ENCODE measurements at regions not wholly inside any gene's neighbourhood (a gene's known extent, or its start where the extent isn't known, plus 50 kb on each side); places are given as distances from the start of the nearest gene placed in this dataset.

DNA sequence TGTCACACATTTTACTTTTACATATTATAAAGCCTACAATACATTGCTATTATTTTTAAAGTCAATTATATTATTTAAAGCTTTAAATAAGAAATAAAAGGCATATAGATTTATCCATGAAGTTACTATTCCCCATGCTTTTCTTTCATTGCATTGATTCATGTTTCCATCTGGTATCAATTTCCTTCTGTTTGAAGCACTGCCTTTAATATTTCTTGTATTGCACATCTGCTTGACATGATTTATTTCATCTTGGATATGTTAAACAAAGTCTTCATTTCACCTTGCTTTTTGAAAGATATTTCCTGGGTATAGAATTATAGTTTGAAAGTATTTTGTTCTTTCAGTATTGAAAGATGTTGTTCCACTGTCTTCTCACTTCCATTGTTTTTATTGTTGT lies 174.3 kb upstream of the MBNL1 start:
- TF ChIP-seq RAD21 (IDR thresholded peaks at IDR 0.05) (no peak), EGR1 (IDR thresholded peaks at IDR 0.05; ENCODE audit: low read depth in 2 of 2) (no peak)
- TF ChIP-seq, protein P1, sequence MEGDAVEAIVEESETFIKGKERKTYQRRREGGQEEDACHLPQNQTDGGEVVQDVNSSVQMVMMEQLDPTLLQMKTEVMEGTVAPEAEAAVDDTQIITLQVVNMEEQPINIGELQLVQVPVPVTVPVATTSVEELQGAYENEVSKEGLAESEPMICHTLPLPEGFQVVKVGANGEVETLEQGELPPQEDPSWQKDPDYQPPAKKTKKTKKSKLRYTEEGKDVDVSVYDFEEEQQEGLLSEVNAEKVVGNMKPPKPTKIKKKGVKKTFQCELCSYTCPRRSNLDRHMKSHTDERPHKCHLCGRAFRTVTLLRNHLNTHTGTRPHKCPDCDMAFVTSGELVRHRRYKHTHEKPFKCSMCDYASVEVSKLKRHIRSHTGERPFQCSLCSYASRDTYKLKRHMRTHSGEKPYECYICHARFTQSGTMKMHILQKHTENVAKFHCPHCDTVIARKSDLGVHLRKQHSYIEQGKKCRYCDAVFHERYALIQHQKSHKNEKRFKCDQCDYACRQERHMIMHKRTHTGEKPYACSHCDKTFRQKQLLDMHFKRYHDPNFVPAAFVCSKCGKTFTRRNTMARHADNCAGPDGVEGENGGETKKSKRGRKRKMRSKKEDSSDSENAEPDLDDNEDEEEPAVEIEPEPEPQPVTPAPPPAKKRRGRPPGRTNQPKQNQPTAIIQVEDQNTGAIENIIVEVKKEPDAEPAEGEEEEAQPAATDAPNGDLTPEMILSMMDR (IDR thresholded peaks at IDR 0.05; ENCODE audit: low read depth, low read length, missing input control) = no peak
- TF ChIP-seq, protein P2, sequence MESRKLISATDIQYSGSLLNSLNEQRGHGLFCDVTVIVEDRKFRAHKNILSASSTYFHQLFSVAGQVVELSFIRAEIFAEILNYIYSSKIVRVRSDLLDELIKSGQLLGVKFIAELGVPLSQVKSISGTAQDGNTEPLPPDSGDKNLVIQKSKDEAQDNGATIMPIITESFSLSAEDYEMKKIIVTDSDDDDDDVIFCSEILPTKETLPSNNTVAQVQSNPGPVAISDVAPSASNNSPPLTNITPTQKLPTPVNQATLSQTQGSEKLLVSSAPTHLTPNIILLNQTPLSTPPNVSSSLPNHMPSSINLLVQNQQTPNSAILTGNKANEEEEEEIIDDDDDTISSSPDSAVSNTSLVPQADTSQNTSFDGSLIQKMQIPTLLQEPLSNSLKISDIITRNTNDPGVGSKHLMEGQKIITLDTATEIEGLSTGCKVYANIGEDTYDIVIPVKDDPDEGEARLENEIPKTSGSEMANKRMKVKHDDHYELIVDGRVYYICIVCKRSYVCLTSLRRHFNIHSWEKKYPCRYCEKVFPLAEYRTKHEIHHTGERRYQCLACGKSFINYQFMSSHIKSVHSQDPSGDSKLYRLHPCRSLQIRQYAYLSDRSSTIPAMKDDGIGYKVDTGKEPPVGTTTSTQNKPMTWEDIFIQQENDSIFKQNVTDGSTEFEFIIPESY (IDR thresholded peaks at IDR 0.05) = no peak
- TF ChIP-seq, protein P3, sequence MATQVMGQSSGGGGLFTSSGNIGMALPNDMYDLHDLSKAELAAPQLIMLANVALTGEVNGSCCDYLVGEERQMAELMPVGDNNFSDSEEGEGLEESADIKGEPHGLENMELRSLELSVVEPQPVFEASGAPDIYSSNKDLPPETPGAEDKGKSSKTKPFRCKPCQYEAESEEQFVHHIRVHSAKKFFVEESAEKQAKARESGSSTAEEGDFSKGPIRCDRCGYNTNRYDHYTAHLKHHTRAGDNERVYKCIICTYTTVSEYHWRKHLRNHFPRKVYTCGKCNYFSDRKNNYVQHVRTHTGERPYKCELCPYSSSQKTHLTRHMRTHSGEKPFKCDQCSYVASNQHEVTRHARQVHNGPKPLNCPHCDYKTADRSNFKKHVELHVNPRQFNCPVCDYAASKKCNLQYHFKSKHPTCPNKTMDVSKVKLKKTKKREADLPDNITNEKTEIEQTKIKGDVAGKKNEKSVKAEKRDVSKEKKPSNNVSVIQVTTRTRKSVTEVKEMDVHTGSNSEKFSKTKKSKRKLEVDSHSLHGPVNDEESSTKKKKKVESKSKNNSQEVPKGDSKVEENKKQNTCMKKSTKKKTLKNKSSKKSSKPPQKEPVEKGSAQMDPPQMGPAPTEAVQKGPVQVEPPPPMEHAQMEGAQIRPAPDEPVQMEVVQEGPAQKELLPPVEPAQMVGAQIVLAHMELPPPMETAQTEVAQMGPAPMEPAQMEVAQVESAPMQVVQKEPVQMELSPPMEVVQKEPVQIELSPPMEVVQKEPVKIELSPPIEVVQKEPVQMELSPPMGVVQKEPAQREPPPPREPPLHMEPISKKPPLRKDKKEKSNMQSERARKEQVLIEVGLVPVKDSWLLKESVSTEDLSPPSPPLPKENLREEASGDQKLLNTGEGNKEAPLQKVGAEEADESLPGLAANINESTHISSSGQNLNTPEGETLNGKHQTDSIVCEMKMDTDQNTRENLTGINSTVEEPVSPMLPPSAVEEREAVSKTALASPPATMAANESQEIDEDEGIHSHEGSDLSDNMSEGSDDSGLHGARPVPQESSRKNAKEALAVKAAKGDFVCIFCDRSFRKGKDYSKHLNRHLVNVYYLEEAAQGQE (IDR thresholded peaks at IDR 0.05) = no peak
